HG02759 (cell line): ENCODE measurements at regions not wholly inside any gene's neighbourhood (a gene's known extent, or its start where the extent isn't known, plus 50 kb on each side); places are given as distances from the start of the nearest gene placed in this dataset.
"Not testable (repeated sequence)": the region's sequence is repeated elsewhere in the genome, so short reads cannot be mapped to it uniquely, and the experiment has no call there.

Source experiments
- ATAC-seq: cut with Tn5 transposase; IDR thresholded peaks from one replicate; pipeline ENCODE4 v1.9.1; 2021; ENCODE audit warnings: mild to moderate bottlenecking, moderate library complexity; ENCODE audit not compliant: unreplicated experiment

- no peak for ATAC-seq
Observed at GRCh38 chr3:127069814-127070440, 87.0 kb downstream of the PLXNA1 start.

GRCh38 chr3:127070776-127071175, 87.9 kb downstream of the PLXNA1 start:
- no peak for ATAC-seq

- no peak for ATAC-seq
Observed at GRCh38 chr3:127071597-127072001, 88.7 kb downstream of the PLXNA1 start.

- ATAC-seq: no peak
Observed at GRCh38 chr3:127072221-127072771, 89.4 kb downstream of the PLXNA1 start.

GRCh38 chr3:127072971-127073783, 90.3 kb downstream of the PLXNA1 start:
- ATAC-seq: no peak

GRCh38 chr3:127073941-127074820, 91.3 kb downstream of the PLXNA1 start:
- no peak for ATAC-seq

GRCh38 chr3:127074900-127075360, 92.0 kb downstream of the PLXNA1 start:
- peak; percentile 93 for ATAC-seq

- not testable (repeated sequence) for ATAC-seq
Observed at GRCh38 chr3:127076166-127076992, 93.5 kb downstream of the PLXNA1 start.

DNA sequence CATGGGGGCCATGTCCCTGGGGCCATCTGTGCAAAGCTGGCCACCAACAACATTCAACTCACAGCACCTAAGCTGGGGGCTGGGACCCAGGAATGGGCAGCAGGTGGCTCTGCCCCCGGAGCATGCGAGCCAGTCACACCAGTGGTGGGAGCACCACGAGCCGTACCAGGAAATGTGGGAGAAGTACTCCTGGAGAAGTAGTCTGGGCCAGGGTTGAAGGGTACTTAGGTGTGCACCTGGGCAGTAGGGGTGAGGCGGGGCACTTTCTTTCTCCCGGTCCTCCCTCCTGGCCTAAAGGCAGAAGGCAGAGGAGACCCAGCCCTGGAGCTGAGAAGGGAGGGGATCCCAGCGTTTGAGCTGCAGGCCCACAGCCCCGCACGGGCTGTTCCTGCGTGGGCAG, 94.2 kb downstream of the PLXNA1 start:
- ATAC-seq: no peak

- no peak for ATAC-seq
Observed at GRCh38 chr3:127077505-127078064, 94.7 kb downstream of the PLXNA1 start.

GRCh38 chr3:127078626-127079025, 95.7 kb downstream of the PLXNA1 start:
- ATAC-seq: no peak

DNA sequence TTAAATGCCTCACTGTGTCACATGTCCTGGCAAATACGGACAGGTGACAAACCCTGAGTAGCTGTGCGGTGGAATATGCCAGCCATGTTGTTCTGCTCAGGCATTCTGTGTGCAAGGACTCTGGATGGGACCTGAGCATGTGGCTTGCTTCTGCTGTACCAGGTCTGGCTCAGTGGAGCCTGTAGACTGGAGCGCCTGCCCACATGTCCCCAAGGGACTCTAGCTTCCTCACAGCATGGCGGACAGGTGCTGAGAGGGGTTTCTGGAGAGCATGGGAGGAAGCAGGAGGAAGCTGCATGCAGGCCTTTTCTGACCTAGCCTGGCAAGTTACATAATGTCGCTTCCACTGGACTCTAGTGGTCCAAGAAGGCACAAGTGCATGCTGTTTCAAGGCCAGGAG, 96.3 kb downstream of the PLXNA1 start:
- no peak for ATAC-seq

GRCh38 chr3:127081001-127081720, 98.2 kb downstream of the PLXNA1 start:
- no peak for ATAC-seq

- ATAC-seq: no peak
Observed at GRCh38 chr3:127082066-127082465, 99.2 kb downstream of the PLXNA1 start.

DNA sequence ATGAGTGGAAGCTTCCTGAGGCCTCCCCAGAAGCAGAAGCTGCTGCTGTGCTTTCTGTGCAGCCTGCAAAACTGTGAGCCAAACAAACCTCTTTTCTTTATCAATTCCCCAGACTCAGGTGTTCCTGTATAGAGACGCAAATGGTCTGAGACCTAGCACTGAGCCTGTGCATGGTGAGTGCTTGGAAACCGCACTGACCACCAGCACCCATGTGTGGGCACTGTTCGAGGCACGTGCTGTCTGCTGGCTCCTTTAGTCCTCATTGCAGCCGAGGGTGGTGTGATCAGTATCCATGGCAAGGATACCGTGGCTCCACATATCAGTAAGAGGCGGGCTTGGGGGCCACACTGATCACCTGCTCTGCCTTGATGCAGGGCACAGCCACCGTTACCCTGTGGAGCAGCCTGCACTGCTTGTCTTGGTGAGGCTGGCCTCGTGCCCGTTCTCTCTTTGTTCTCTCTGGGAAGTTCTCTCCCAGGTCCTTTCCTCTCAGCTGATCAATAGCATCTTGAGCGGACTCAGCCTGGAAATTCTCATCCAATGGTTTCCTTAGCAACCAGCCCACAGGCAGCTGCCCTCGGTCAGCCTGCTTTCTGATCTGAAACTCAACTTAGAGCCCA, 101.0 kb downstream of the PLXNA1 start:
- no peak for ATAC-seq

DNA sequence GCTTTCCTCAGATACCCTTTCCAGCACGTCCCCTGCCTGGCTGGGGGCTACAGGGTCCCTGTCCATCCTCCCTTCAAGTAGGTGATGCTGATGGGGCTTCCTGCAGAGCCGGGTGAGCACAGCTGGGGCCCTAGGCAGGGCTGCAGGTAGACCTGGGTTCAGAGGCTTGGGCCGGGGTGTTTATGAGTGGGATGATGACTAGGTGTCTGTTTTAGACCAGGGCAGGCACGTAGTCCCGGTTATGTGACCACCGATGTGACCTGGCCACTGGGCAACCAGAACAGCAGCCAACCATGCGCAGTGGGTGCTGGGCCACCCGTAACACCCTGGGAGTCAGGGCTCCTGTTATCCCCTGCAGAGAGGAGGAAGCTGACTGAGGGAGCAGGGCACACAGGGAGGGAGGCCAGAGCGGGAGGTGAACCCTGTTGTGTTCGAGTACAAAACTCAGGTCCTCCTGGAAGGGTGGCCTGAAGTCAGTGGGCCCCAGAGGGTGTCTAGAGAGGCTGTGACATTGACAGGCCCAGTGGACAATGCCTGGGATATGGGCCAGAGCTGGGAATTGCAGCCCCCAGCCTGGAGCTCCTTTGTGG, 101.6 kb downstream of the PLXNA1 start:
- ATAC-seq: no peak

DNA sequence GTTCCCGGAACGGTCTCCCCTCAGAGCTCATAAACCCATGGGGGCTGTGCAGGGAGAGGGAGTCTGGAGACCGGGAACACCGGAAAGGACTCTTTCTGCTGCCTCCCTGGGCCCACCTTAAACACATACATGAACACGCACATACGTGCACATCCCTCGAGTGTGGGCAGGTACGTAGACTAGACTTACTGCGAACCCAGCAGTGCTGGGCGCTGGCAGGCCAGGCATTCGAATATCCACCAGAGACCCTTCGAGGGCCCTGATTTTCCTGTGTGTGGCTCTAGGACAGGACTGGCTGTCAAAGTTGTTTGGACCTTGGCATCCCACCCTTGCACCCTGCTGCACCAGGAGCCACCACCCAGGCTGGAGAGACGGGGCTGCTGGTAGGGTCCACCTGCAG, 102.7 kb downstream of the PLXNA1 start:
- ATAC-seq: no peak

GRCh38 chr3:127086591-127086990, 103.7 kb downstream of the PLXNA1 start:
- ATAC-seq: not testable (repeated sequence)
